Psoas muscle (tissue), 7 donors: ENCODE measurements at regions not wholly inside any gene's neighbourhood (a gene's known extent, or its start where the extent isn't known, plus 50 kb on each side); places are given as distances from the start of the nearest gene placed in this dataset.

Experiments used
- ATAC-seq, 4 donors: fragments of 200-7000 bp; cut with Tn5 transposase; one replicate each; pipeline ENCODE4 v1.9.1; 2020; ENCODE audit warnings: moderate library complexity in 3 of 4, mild to moderate bottlenecking in 2 of 4
- DNase-seq, 2 donors: peaks; one replicate each; pipeline ENCODE4 v3.0.0-alpha.2; 2020
- H3K27ac ChIP-seq: fragments of 200-600 bp; one replicate; pipeline ENCODE4 v1.8.0; 2022
- H3K27me3 ChIP-seq, 3 donors: fragments of 200-600 bp in 1 of 3; one replicate each; pipeline versions ENCODE4 v1.6.1 to v1.8.0; 2013 to 2022; ENCODE audit warnings: low read length in 2 of 3, mild to moderate bottlenecking in 2 of 3, moderate library complexity in 1 of 3; ENCODE audit not compliant: insufficient read depth in 3 of 3
- H3K36me3 ChIP-seq, 2 donors: fragments of 200-600 bp in 1 of 2; one replicate each; pipeline versions ENCODE4 v1.6.1 to v1.8.0; 2013 to 2022; ENCODE audit warnings: low read depth in 1 of 2, mild to moderate bottlenecking in 1 of 2, moderate library complexity in 1 of 2; ENCODE audit not compliant: insufficient read depth in 1 of 2
- H3K4me1 ChIP-seq: fragments of 200-600 bp; one replicate; pipeline ENCODE4 v1.8.0; 2022
- H3K4me3 ChIP-seq: fragments of 200-600 bp; one replicate; pipeline ENCODE4 v1.8.0; 2022; ENCODE audit warnings: mild to moderate bottlenecking
- H3K9me3 ChIP-seq: fragments of 200-600 bp; one replicate; pipeline ENCODE4 v1.8.0; 2022
- CTCF ChIP-seq: fragments of 200-600 bp; IDR thresholded peaks from one replicate; pipeline ENCODE4 v1.8.0; 2022; ENCODE audit warnings: antibody characterized with exemption
- WGBS, 3 donors: extraction: QIAGEN DNeasy Blood & Tissue Kit; methylation state at CpG; one replicate each; pipeline versions ENCODE4 v1.1.6 to v1.1.7; 2013; 5-methylcytosine and 5-hydroxymethylcytosine counted together
- intact Hi-C, 2 donors: fragments of 100-400 bp; cut with DNase I; formaldehyde crosslinking; loops; one replicate each; pipeline versions ENCODE4 v1.11.0 to v1.14.2; 2022
- donor health status: healthy with polysubstance abuse.
- donor health status: DM: no; HTN: no; CAD: no; lungs with moderate emphysema.
- donor health status: Bipolar disorder and iron deficiency.
- donor health status: healthy.
- donor health status: DM: yes; HTN: yes; CAD: no.
- donor health status: DM: no; HTN: no; CAD: no.
- donor health status: DM: yes; HTN: yes; CAD: no.

GRCh38 chr9:8207596-8207995 is 408.0 kb upstream of the DMAC1 start:
- no peak overlapping the region for H3K27ac ChIP-seq
- no peak for DNase-seq
- H3K36me3 ChIP-seq: no peaks in the 10 kb centered on the region
- no peak for ATAC-seq
- no peak for TF ChIP-seq CTCF
- H3K4me3 ChIP-seq: no peak overlapping the region
- no peaks in the 10 kb centered on the region for H3K27me3 ChIP-seq
- H3K9me3 ChIP-seq: no peaks in the 10 kb centered on the region
- WGBS, 3 donors: 79 to 83% (median 81%) methylated on average over 1 of the region's 1 CpG
- no peaks in the 10 kb centered on the region for H3K4me1 ChIP-seq
- intact Hi-C loops: no loop called here

GRCh38 chr9:8206720-8207119 is 407.1 kb upstream of the DMAC1 start:
- ATAC-seq: no peak
- TF ChIP-seq CTCF: no peak
- H3K27ac ChIP-seq: no peak overlapping the region

GRCh38 chr9:8205576-8205975 is 406.0 kb upstream of the DMAC1 start:
- H3K36me3 ChIP-seq: no peaks in the 10 kb centered on the region
- ATAC-seq (no peak), DNase-seq (no peak)
- no peaks in the 10 kb centered on the region for H3K4me1 ChIP-seq
- H3K9me3 ChIP-seq: no peaks in the 10 kb centered on the region
- TF ChIP-seq CTCF: no peak
- no peak overlapping the region for H3K27ac ChIP-seq
- intact Hi-C loops: no loop called here
- no peaks in the 10 kb centered on the region for H3K27me3 ChIP-seq
- no peak overlapping the region for H3K4me3 ChIP-seq

More at GRCh38 chr9:8206720-8207119, 407.1 kb upstream of the DMAC1 start:
- Histone ChIP-seq H3K27me3 (no peaks in the 10 kb centered on the region), H3K4me1 (no peaks in the 10 kb centered on the region), H3K9me3 (no peaks in the 10 kb centered on the region), H3K36me3 (no peaks in the 10 kb centered on the region), H3K4me3 (no peak overlapping the region)
- DNase-seq: no peak
- WGBS, 3 donors: 47 to 68% (median 49%) methylated on average over 2 of the region's 2 CpGs
- intact Hi-C loops: no loop called here

GRCh38 chr9:8189881-8190280 is 390.3 kb upstream of the DMAC1 start:
- DNase-seq (no peak), ATAC-seq (no peak)
- Histone ChIP-seq H3K36me3 (no peaks in the 10 kb centered on the region), H3K27me3 (no peaks in the 10 kb centered on the region), H3K4me1 (no peaks in the 10 kb centered on the region), H3K9me3 (peaks cover 8% of the 10 kb centered on the region), H3K4me3 (no peak overlapping the region), H3K27ac (no peak overlapping the region)
- no peak for TF ChIP-seq CTCF
- 80 to 86% (median 82%) methylated on average over 1 of the region's 1 CpG for WGBS, 3 donors
- intact Hi-C loops: loop anchor here in 1 of 2 donors (2.0 to 10.0 kb wide), 2 partner anchors 31 to 55 kb away; no protein-coding TSS in a partner anchor

- Histone ChIP-seq H3K27me3 (no peaks in the 10 kb centered on the region), H3K36me3 (no peaks in the 10 kb centered on the region), H3K4me1 (no peaks in the 10 kb centered on the region), H3K9me3 (peaks cover 8% of the 10 kb centered on the region), H3K4me3 (no peak overlapping the region), H3K27ac (no peak overlapping the region)
- intact Hi-C loops: loop anchor here in 1 of 2 donors (10.0 kb wide), 1 partner anchor 54 kb away; no protein-coding TSS in a partner anchor
- ATAC-seq (no peak), DNase-seq (no peak)
- 69 to 74% (median 70%) methylated on average over 6 of the region's 6 CpGs for WGBS, 3 donors
- no peak for TF ChIP-seq CTCF
Measured at GRCh38 chr9:8188723-8189407, 389.3 kb upstream of the DMAC1 start.
